OCI-LY7 (cell line): ENCODE measurements at regions not wholly inside any gene's neighbourhood (a gene's known extent, or its start where the extent isn't known, plus 50 kb on each side); places are given as distances from the start of the nearest gene placed in this dataset.

Experiments used
- BruUV-seq: library from RNA; stranded (reverse); fragments of 400-500 nt; replicated peaks from 2 replicates; lab custom pipeline; 2021; lab: Mats Ljungman, UMichigan
- CTCF ChIA-PET: fragments of 300-600 bp; sonication (Branson Sonifier 250); formaldehyde crosslinking; loops from one replicate; lab custom pipeline; 2022; ENCODE audit warnings: antibody characterized with exemption; ENCODE audit not compliant: unreplicated experiment; lab: Charles Lee
- POLR2A ChIA-PET: fragments of 300-600 bp; sonication (Branson Sonifier 250); formaldehyde crosslinking; loops from one replicate; lab custom pipeline; 2022; ENCODE audit warnings: antibody characterized with exemption; lab: Charles Lee
- DNase-seq: peaks from one replicate; pipeline ENCODE4 v3.0.0-alpha.2; 2015; ENCODE audit warnings: low spot score
- H2AFZ ChIP-seq: fragments of 200-600 bp; sonication (generic), shearing (Covaris generic); 2 replicates; pipeline ENCODE4 v1.6.1; 2014; ENCODE audit warnings: mild to moderate bottlenecking, antibody characterized with exemption, low read length, moderate library complexity
- H3K27ac ChIP-seq: fragments of 200-600 bp; sonication (generic); 2 replicates; pipeline ENCODE4 v1.5.1; 2014; ENCODE audit warnings: mixed run types, low read depth, mild to moderate bottlenecking, moderate library complexity, low read length, inconsistent platforms; ENCODE audit not compliant: poor library complexity, severe bottlenecking
- H3K36me3 ChIP-seq: fragments of 200-600 bp; sonication (generic); 2 replicates; pipeline ENCODE4 v1.6.1; 2014; ENCODE audit warnings: mild to moderate bottlenecking, antibody characterized with exemption, low read length, moderate library complexity, mixed read lengths; ENCODE audit not compliant: insufficient read depth
- H3K4me1 ChIP-seq: fragments of 200-600 bp; sonication (generic); 2 replicates; pipeline ENCODE4 v1.5.1; 2014; ENCODE audit warnings: mild to moderate bottlenecking, low read length; ENCODE audit not compliant: insufficient read depth, poor library complexity, severe bottlenecking
- H3K4me2 ChIP-seq: fragments of 200-600 bp; sonication (generic); 2 replicates; pipeline ENCODE4 v1.6.1; 2014; ENCODE audit warnings: mild to moderate bottlenecking, low read length
- H3K4me3 ChIP-seq: fragments of 200-600 bp; sonication (generic); 2 replicates; pipeline ENCODE4 v1.5.1; 2014; ENCODE audit warnings: mild to moderate bottlenecking, low read depth, low read length; ENCODE audit not compliant: poor library complexity, severe bottlenecking
- H3K79me2 ChIP-seq: fragments of 200-600 bp; sonication (generic); 2 replicates; pipeline ENCODE4 v1.6.1; 2016; ENCODE audit warnings: low read depth, mild to moderate bottlenecking, low read length, moderate library complexity, mixed read lengths; ENCODE audit not compliant: insufficient read depth
- H3K9me2 ChIP-seq: fragments of 200-600 bp; sonication (generic); 2 replicates; pipeline ENCODE4 v1.6.1; 2016; ENCODE audit warnings: mild to moderate bottlenecking, low read length, mixed read lengths; ENCODE audit not compliant: insufficient read depth
- H3K9me3 ChIP-seq: fragments of 200-600 bp; sonication (generic); 2 replicates; pipeline ENCODE4 v1.6.1; 2014; ENCODE audit warnings: mild to moderate bottlenecking, mixed run types, low read length, mixed read lengths
- H4K20me1 ChIP-seq: fragments of 200-600 bp; sonication (generic); 2 replicates; pipeline ENCODE4 v1.6.1; 2014; ENCODE audit warnings: mild to moderate bottlenecking, antibody characterized with exemption, low read length, moderate library complexity, mixed read lengths; ENCODE audit not compliant: insufficient read depth
- EZH2phosphoT487 ChIP-seq: fragments of 200-600 bp; sonication (generic); IDR thresholded peaks from 2 replicates; pipeline ENCODE4 v1.6.1; 2018; ENCODE audit warnings: low read depth, borderline replicate concordance, mild to moderate bottlenecking, mixed run types, antibody characterized with exemption, low read length, moderate library complexity, mixed read lengths
- intact Hi-C: fragments of 100-400 bp; cut with micrococcal nuclease; formaldehyde crosslinking; loops from one replicate; pipeline ENCODE4 v1.10.0; 2022; ENCODE audit not compliant: unreplicated experiment
- TF ChIP-seq, protein P1 (sequence below): fragments of 200-600 bp; sonication (generic); conservative IDR thresholded peaks from 2 replicates; pipeline ENCODE4 v1.5.1; 2014; ENCODE audit warnings: mild to moderate bottlenecking, antibody characterized with exemption, low read length, moderate library complexity, mixed read lengths

DNA sequence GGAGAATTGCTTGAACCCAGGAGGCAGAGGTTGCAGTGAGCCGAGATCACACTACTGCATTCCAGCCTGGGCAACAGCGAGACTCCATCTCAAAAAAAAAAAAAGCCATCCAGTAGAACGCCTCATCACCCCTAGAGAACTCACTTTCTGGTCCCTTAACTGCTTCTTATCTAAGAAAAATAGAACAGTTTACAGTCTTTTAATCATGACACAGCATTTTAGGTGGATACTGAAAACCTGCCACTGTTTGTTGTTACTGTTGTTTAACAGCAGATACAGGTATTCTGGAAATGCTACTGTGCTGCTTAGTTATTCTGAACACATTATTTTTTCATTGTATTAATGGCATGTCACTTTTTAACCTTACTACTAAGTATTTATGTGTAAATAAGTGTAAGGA lies 624.3 kb upstream of the GHITM start:
- H3K4me2 ChIP-seq = no peak overlapping the region
- H3K4me3 ChIP-seq = no peak overlapping the region
- H3K36me3 ChIP-seq = no peaks in the 10 kb centered on the region
- DNase-seq = no peak
- no peaks in the 10 kb centered on the region for H3K9me3 ChIP-seq
- no peaks in the 10 kb centered on the region for H3K9me2 ChIP-seq
- TF ChIP-seq EZH2phosphoT487 = no peak
- TF ChIP-seq, protein P1, sequence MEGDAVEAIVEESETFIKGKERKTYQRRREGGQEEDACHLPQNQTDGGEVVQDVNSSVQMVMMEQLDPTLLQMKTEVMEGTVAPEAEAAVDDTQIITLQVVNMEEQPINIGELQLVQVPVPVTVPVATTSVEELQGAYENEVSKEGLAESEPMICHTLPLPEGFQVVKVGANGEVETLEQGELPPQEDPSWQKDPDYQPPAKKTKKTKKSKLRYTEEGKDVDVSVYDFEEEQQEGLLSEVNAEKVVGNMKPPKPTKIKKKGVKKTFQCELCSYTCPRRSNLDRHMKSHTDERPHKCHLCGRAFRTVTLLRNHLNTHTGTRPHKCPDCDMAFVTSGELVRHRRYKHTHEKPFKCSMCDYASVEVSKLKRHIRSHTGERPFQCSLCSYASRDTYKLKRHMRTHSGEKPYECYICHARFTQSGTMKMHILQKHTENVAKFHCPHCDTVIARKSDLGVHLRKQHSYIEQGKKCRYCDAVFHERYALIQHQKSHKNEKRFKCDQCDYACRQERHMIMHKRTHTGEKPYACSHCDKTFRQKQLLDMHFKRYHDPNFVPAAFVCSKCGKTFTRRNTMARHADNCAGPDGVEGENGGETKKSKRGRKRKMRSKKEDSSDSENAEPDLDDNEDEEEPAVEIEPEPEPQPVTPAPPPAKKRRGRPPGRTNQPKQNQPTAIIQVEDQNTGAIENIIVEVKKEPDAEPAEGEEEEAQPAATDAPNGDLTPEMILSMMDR = no peak
- no peak overlapping the region for H3K27ac ChIP-seq
- H3K79me2 ChIP-seq = no peaks in the 10 kb centered on the region
- no TSS peak for BruUV-seq
- intact Hi-C loops = no loop called here
- CTCF ChIA-PET = no interaction called here
- POLR2A ChIA-PET = no interaction called here
- no peaks in the 10 kb centered on the region for H4K20me1 ChIP-seq
- no peak overlapping the region for H2AFZ ChIP-seq
- no peaks in the 10 kb centered on the region for H3K4me1 ChIP-seq

GRCh38 chr10:83516788-83517187 lies 622.5 kb upstream of the GHITM start:
- Histone ChIP-seq H2AFZ (no peak overlapping the region), H3K4me1 (no peaks in the 10 kb centered on the region), H3K79me2 (no peaks in the 10 kb centered on the region), H3K4me3 (no peak overlapping the region), H3K36me3 (no peaks in the 10 kb centered on the region), H4K20me1 (no peaks in the 10 kb centered on the region), H3K9me2 (no peaks in the 10 kb centered on the region), H3K4me2 (no peak overlapping the region), H3K27ac (no peak overlapping the region), H3K9me3 (no peaks in the 10 kb centered on the region)
- ChIA-PET CTCF (no interaction called here), POLR2A (interaction anchor here (1.0 to 1.4 kb wide), 2 partner anchors 9 to 62 kb away, joined by 3 to 4 read pairs; no protein-coding TSS in a partner anchor)
- no peak for TF ChIP-seq EZH2phosphoT487
- TF ChIP-seq, protein P1 = no peak
- no TSS peak for BruUV-seq
- intact Hi-C loops = no loop called here
- DNase-seq = no peak

- Histone ChIP-seq H3K4me3 (no peak overlapping the region), H3K27ac (no peak overlapping the region), H3K4me1 (no peaks in the 10 kb centered on the region), H4K20me1 (no peaks in the 10 kb centered on the region), H3K4me2 (no peak overlapping the region), H3K9me2 (no peaks in the 10 kb centered on the region), H3K79me2 (no peaks in the 10 kb centered on the region), H3K9me3 (no peaks in the 10 kb centered on the region), H3K36me3 (no peaks in the 10 kb centered on the region), H2AFZ (no peak overlapping the region)
- CTCF ChIA-PET = no interaction called here
- DNase-seq = no peak
- TF ChIP-seq, protein P1 = no peak
- no peak for TF ChIP-seq EZH2phosphoT487
- no TSS peak for BruUV-seq
- POLR2A ChIA-PET = interaction anchor here (1.0 to 1.4 kb wide), 2 partner anchors 9 to 61 kb away, joined by 3 to 4 read pairs; no protein-coding TSS in a partner anchor
- intact Hi-C loops = no loop called here
Observed at GRCh38 chr10:83517456-83517855, 621.9 kb upstream of the GHITM start.
